ENCODE measurements at regions not wholly inside any gene's neighbourhood (a gene's known extent, or its start where the extent isn't known, plus 50 kb on each side); places are given as distances from the start of the nearest gene placed in this dataset.

DNA sequence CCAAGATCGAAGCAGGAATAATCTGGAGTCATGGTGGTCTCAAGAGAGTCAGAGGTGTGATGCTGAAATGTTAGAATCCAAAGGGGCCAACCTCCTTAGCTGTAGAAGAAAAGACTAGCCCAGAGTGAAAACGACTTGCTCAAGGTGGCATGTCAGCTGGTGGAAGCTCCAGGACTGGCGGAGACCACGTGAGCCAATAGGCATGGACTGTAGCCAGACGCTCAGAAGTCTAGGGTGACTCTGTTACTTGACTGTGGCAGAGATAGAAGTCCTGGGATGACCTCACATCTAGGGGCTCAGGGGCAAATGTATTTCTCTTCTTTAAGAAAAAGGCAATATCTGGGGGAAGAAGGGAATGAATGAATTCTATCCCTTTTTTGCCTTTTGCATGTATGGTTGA lies 267.4 kb downstream of the ATG4C start:
- TF ChIP-seq EZH2 (IDR thresholded peaks at IDR 0.05; ENCODE audit: borderline replicate concordance, low read depth, low read length), result no peak
- no peak for TF ChIP-seq PML (IDR thresholded peaks at IDR 0.05; ENCODE audit: low read length)
- no peak for TF ChIP-seq TBP (optimal IDR thresholded peaks at IDR 0.05; ENCODE audit: low read depth, low read length)
- TF ChIP-seq POLR2AphosphoS2 (IDR thresholded peaks at IDR 0.05; ENCODE audit: low read length), result no peak
- TF ChIP-seq, protein P1, sequence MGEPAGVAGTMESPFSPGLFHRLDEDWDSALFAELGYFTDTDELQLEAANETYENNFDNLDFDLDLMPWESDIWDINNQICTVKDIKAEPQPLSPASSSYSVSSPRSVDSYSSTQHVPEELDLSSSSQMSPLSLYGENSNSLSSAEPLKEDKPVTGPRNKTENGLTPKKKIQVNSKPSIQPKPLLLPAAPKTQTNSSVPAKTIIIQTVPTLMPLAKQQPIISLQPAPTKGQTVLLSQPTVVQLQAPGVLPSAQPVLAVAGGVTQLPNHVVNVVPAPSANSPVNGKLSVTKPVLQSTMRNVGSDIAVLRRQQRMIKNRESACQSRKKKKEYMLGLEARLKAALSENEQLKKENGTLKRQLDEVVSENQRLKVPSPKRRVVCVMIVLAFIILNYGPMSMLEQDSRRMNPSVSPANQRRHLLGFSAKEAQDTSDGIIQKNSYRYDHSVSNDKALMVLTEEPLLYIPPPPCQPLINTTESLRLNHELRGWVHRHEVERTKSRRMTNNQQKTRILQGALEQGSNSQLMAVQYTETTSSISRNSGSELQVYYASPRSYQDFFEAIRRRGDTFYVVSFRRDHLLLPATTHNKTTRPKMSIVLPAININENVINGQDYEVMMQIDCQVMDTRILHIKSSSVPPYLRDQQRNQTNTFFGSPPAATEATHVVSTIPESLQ (CRISPR knock-in tag; IDR thresholded peaks at IDR 0.05), result no peak

Measured in K562 (cell line).